Mesothelial cell of epicardium (in vitro differentiated cells): ENCODE measurements at regions not wholly inside any gene's neighbourhood (a gene's known extent, or its start where the extent isn't known, plus 50 kb on each side); places are given as distances from the start of the nearest gene placed in this dataset.

Experiments
- DNase-seq, 2 experiments: peaks; one replicate each; pipeline ENCODE4 v3.0.0; 2021; ENCODE audit warnings: low spot score in 2 of 2; ENCODE audit not compliant: unreplicated experiment in 2 of 2
- H3K27ac Mint-ChIP-seq: 2 replicates; pipeline ENCODE4 v1.8.0; 2021; ENCODE audit warnings: mixed read lengths
- H3K27me3 Mint-ChIP-seq: 2 replicates; pipeline ENCODE4 v1.8.0; 2021; ENCODE audit warnings: low read depth, mixed read lengths
- H3K36me3 Mint-ChIP-seq: 2 replicates; pipeline ENCODE4 v1.8.0; 2021; ENCODE audit warnings: mixed read lengths
- H3K4me1 Mint-ChIP-seq: 2 replicates; pipeline ENCODE4 v1.8.0; 2021; ENCODE audit warnings: mixed read lengths
- H3K4me3 Mint-ChIP-seq: 2 replicates; pipeline ENCODE4 v1.8.0; 2021; ENCODE audit warnings: mild to moderate bottlenecking, moderate library complexity, mixed read lengths
- H3K9me3 Mint-ChIP-seq: 2 replicates; pipeline ENCODE4 v1.8.0; 2021; ENCODE audit warnings: mixed read lengths
- CTCF ChIP-seq: fragments of 200-600 bp; sonication (generic); IDR thresholded peaks from one replicate; pipeline ENCODE4 v1.5.0; 2021; ENCODE audit warnings: antibody characterized with exemption; ENCODE audit not compliant: unreplicated experiment

GRCh38 chr10:36946598-36946997 lies 178.8 kb upstream of the ANKRD30A start:
- TF ChIP-seq CTCF: no peak
- H3K4me3 Mint-ChIP-seq: no peak overlapping the region
- H3K27me3 Mint-ChIP-seq: no peaks in the 10 kb centered on the region
- DNase-seq: no peak
- H3K4me1 Mint-ChIP-seq: no peaks in the 10 kb centered on the region
- peaks cover 78% of the 10 kb centered on the region for H3K9me3 Mint-ChIP-seq
- no peak overlapping the region for H3K27ac Mint-ChIP-seq
- no peaks in the 10 kb centered on the region for H3K36me3 Mint-ChIP-seq

- Mint-ChIP-seq H3K9me3 (peaks cover 64% of the 10 kb centered on the region), H3K4me3 (no peak overlapping the region), H3K27me3 (no peaks in the 10 kb centered on the region), H3K36me3 (no peaks in the 10 kb centered on the region), H3K27ac (no peak overlapping the region), H3K4me1 (no peaks in the 10 kb centered on the region)
- no peak for TF ChIP-seq CTCF
- DNase-seq: no peak
These were observed 181.9 kb upstream of the ANKRD30A start for GRCh38 chr10:36943544-36943943.

DNA sequence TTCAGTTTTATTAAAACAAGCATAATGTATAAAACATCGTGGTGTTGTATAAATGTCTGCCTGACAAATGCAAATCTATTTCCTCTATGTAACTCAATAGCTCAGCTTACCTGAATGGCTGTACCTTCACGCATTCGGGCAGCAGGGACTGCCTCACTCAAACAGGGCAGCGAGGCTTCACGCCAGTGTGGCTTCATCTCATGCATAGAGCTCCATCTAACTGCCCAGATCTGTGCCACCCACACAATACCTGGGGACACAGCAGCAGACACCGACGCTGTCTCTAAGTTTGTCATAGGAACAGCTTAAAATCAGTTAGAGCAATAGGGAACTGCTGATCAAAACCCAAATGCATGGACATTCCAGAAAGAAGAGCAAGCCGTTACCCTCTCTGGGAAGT lies 182.8 kb upstream of the ANKRD30A start:
- DNase-seq: no peak
- peaks cover 58% of the 10 kb centered on the region for H3K9me3 Mint-ChIP-seq

GRCh38 chr10:36903040-36903439 lies 222.4 kb upstream of the ANKRD30A start:
- no peak overlapping the region for H3K27ac Mint-ChIP-seq
- no peak for DNase-seq
- no peaks in the 10 kb centered on the region for H3K4me1 Mint-ChIP-seq
- no peak for TF ChIP-seq CTCF
- no peaks in the 10 kb centered on the region for H3K27me3 Mint-ChIP-seq
- H3K9me3 Mint-ChIP-seq: peaks cover 62% of the 10 kb centered on the region
- peaks cover 3% of the 10 kb centered on the region for H3K36me3 Mint-ChIP-seq
- no peak overlapping the region for H3K4me3 Mint-ChIP-seq

More for the DNA sequence above, 182.8 kb upstream of the ANKRD30A start:
- no peaks in the 10 kb centered on the region for H3K36me3 Mint-ChIP-seq
- TF ChIP-seq CTCF: no peak
- no peaks in the 10 kb centered on the region for H3K27me3 Mint-ChIP-seq
- no peak overlapping the region for H3K4me3 Mint-ChIP-seq
- H3K4me1 Mint-ChIP-seq: no peaks in the 10 kb centered on the region
- H3K27ac Mint-ChIP-seq: no peak overlapping the region

DNA sequence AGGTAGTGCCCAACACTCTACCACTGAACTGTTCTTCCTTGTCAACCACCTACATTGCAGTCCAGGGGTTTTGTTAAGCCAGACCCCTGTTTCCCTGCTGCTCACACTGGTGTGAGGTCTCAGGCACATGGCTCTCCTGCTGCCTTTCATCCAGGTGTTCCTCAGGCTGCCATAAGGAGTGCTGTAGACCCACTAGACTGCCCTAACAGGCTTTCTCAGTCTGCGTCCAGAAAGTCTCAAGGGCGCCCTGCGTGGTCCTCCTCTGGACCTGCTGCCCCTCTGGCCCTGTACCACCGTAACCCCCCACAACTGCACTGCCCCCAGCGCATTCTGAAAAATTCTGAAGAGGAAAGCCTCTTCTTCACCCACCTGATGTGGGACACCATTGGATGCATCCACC lies 225.7 kb upstream of the ANKRD30A start:
- Mint-ChIP-seq H3K27ac (no peak overlapping the region), H3K9me3 (peaks cover 75% of the 10 kb centered on the region), H3K36me3 (peaks cover 6% of the 10 kb centered on the region), H3K4me1 (no peaks in the 10 kb centered on the region), H3K4me3 (no peak overlapping the region), H3K27me3 (no peaks in the 10 kb centered on the region)
- DNase-seq: no peak
- no peak for TF ChIP-seq CTCF

DNA sequence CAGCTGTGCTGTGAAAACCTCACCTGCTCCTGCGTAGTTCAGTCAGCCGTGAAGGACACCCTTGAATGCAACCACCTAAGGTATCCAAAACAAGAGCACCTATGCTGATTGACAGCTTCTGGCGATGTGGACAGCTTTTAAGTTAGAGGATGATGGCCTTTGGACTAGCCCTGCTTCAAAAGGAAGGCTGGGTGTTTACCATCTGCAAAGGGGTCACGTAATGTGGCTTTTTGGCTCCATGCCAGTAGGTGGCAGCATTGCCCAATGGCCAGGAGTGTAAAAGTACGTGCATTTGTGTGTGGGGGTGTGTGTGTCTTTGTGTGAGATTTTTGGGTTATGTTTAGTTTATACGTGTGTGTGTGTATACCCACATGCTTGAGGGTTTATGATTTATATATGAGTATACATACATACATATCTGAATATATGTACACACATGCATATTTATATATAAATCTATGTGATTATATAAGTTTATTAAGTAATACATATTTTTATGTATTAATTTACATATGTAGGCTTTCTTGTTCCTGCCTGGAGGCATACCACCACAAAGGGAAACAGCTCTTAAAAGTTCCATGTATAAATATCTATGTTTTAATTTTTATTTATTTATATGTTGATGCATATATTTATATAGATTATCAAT lies 236.3 kb upstream of the ANKRD30A start:
- H3K9me3 Mint-ChIP-seq: peaks cover 11% of the 10 kb centered on the region
- DNase-seq: no peak
- no peaks in the 10 kb centered on the region for H3K27me3 Mint-ChIP-seq

More for the DNA sequence above, 236.3 kb upstream of the ANKRD30A start:
- TF ChIP-seq CTCF: no peak
- Mint-ChIP-seq H3K36me3 (no peaks in the 10 kb centered on the region), H3K4me3 (no peak overlapping the region), H3K4me1 (no peaks in the 10 kb centered on the region), H3K27ac (no peak overlapping the region)
